Tibial artery (tissue), 4 donors: ENCODE measurements at regions not wholly inside any gene's neighbourhood (a gene's known extent, or its start where the extent isn't known, plus 50 kb on each side); places are given as distances from the start of the nearest gene placed in this dataset.

Experiments
- DNase-seq, 2 donors: peaks; one replicate each; pipeline ENCODE4 v3.0.0-alpha.2; 2019
- H3K27ac ChIP-seq, 2 donors: fragments of 200-600 bp; sonication (generic) in 1 of 2; 1 replicate in 1 of 2; 2 replicates in 1 of 2; pipeline ENCODE4 v1.5.1; 2018 to 2019; ENCODE audit warnings: mild to moderate bottlenecking in 1 of 2
- H3K27me3 ChIP-seq, 2 donors: fragments of 200-600 bp; sonication (generic) in 1 of 2; one replicate each; pipeline versions ENCODE4 v1.5.1 to v1.6.0; 2016 to 2019
- H3K36me3 ChIP-seq, 3 donors: fragments of 200-600 bp; sonication (generic) in 2 of 3; one replicate each; pipeline ENCODE4 v1.5.1; 2016 to 2019; ENCODE audit warnings: mild to moderate bottlenecking in 2 of 3
- H3K4me1 ChIP-seq, 4 donors: fragments of 200-600 bp; sonication (generic) in 2 of 4; 1 replicate in 3 of 4; 2 replicates in 1 of 4; pipeline ENCODE4 v1.5.1; 2016 to 2019
- H3K4me3 ChIP-seq, 2 donors: fragments of 200-600 bp; sonication (generic) in 1 of 2; 1 replicate in 1 of 2; 2 replicates in 1 of 2; pipeline ENCODE4 v1.5.1; 2018 to 2019; ENCODE audit warnings: mild to moderate bottlenecking in 2 of 2
- H3K9me3 ChIP-seq, 3 donors: fragments of 200-600 bp; sonication (generic) in 1 of 3; one replicate each; pipeline ENCODE4 v1.5.1; 2016 to 2019
- intact Hi-C: fragments of 100-400 bp; cut with DNase I; formaldehyde crosslinking; loops from one replicate; pipeline ENCODE4 v1.15.0; 2023; ENCODE audit warnings: low total_unique reads
- TF ChIP-seq, protein P1 (sequence below), 2 experiments: fragments of 200-600 bp in 1 of 2; fragments of 450-650 bp in 1 of 2; IDR thresholded peaks; one replicate each; pipeline ENCODE4 v1.5.1; 2017 to 2019; ENCODE audit warnings: antibody characterized with exemption in 2 of 2, mild to moderate bottlenecking in 1 of 2, moderate library complexity in 1 of 2

- TF ChIP-seq, protein P1, sequence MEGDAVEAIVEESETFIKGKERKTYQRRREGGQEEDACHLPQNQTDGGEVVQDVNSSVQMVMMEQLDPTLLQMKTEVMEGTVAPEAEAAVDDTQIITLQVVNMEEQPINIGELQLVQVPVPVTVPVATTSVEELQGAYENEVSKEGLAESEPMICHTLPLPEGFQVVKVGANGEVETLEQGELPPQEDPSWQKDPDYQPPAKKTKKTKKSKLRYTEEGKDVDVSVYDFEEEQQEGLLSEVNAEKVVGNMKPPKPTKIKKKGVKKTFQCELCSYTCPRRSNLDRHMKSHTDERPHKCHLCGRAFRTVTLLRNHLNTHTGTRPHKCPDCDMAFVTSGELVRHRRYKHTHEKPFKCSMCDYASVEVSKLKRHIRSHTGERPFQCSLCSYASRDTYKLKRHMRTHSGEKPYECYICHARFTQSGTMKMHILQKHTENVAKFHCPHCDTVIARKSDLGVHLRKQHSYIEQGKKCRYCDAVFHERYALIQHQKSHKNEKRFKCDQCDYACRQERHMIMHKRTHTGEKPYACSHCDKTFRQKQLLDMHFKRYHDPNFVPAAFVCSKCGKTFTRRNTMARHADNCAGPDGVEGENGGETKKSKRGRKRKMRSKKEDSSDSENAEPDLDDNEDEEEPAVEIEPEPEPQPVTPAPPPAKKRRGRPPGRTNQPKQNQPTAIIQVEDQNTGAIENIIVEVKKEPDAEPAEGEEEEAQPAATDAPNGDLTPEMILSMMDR (IDR thresholded peaks at IDR 0.05) = no peak
- Histone ChIP-seq H3K27me3 (no peaks in the 10 kb centered on the region), H3K4me1 (no peaks in the 10 kb centered on the region), H3K36me3 (no peaks in the 10 kb centered on the region), H3K9me3 (no peaks in the 10 kb centered on the region), H3K27ac (no peak overlapping the region), H3K4me3 (no peak overlapping the region)
- intact Hi-C loops = no loop called here
- no peak for DNase-seq
These were observed 110.3 kb downstream of the DKK1 start for GRCh38 chr10:52424341-52424740.

DNA sequence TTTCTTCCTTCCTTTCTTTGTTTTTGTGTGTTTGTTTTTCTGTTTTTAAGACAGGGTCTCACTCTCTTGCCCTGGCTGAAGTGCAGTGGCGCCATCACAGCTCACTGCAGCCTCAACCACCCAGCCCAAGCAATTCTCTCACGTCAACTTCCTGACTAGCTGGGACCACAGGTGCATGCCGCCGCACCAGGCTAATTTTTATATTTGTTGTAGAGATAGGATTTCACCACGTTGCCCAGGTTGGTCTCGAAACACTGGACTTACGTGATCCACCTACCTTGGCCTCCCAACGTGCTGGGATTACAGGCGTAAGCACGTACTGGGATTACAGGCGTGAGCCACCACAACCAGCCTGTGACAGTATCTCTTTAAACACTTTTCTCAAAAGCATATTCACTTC lies 120.7 kb downstream of the DKK1 start:
- no peak overlapping the region for H3K27ac ChIP-seq
- DNase-seq = no peak
- no peaks in the 10 kb centered on the region for H3K4me1 ChIP-seq
- H3K9me3 ChIP-seq = no peaks in the 10 kb centered on the region
- no peak overlapping the region for H3K4me3 ChIP-seq
- H3K27me3 ChIP-seq = no peaks in the 10 kb centered on the region
- TF ChIP-seq, protein P1 (IDR thresholded peaks at IDR 0.05) = no peak
- intact Hi-C loops = no loop called here
- H3K36me3 ChIP-seq = no peaks in the 10 kb centered on the region

DNA sequence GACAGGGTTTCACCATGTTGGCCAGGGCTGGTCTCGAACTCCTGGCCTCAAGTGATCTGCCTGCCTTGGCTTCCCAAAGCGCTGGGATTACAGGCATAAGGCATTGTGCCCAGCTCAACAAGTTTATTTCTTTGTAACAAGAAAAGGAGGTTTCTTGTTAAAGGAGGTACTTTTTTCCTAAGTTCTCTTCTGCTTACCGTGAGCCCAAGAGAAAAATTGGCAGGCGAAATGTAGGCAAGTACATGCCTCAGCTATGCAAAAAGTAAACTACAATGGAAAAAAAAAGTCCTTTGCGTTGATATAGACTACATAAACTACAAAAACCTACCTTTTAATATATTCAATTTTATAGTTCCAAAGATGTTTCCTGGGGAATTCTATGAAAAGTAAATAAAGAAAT lies 122.6 kb downstream of the DKK1 start:
- Histone ChIP-seq H3K36me3 (no peaks in the 10 kb centered on the region), H3K4me1 (no peaks in the 10 kb centered on the region), H3K4me3 (no peak overlapping the region), H3K9me3 (no peaks in the 10 kb centered on the region), H3K27ac (no peak overlapping the region), H3K27me3 (no peaks in the 10 kb centered on the region)
- TF ChIP-seq, protein P1 (IDR thresholded peaks at IDR 0.05) = no peak
- no peak for DNase-seq
- intact Hi-C loops = no loop called here

GRCh38 chr10:52437205-52437646 lies 123.1 kb downstream of the DKK1 start:
- Histone ChIP-seq H3K4me3 (no peak overlapping the region), H3K27me3 (no peaks in the 10 kb centered on the region), H3K36me3 (no peaks in the 10 kb centered on the region), H3K4me1 (no peaks in the 10 kb centered on the region), H3K27ac (no peak overlapping the region), H3K9me3 (no peaks in the 10 kb centered on the region)
- TF ChIP-seq, protein P1 (IDR thresholded peaks at IDR 0.05) = no peak
- intact Hi-C loops = no loop called here
- DNase-seq = no peak

DNA sequence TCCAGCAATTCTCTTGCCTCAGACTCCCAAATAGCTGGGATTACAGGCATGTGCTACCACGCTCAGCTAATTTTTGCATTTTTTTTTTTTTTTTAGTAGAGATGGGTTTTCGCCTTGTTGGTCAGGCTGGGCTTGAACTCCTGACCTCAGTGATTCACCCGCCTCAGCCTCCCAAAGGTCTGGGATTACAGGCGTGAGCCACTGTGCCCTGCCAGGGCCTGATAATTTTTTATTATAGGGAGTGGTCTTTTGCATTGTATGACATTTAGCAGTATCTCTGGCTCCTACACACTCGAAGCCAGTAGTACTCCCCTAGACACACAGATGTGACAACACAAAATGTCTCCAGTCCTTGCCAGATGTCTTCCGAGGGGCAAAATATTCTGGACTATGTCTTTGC lies 124.0 kb downstream of the DKK1 start:
- no peaks in the 10 kb centered on the region for H3K9me3 ChIP-seq

More for the DNA sequence above, 124.0 kb downstream of the DKK1 start:
- intact Hi-C loops = no loop called here
- Histone ChIP-seq H3K27me3 (no peaks in the 10 kb centered on the region), H3K27ac (no peak overlapping the region), H3K36me3 (no peaks in the 10 kb centered on the region), H3K4me1 (no peaks in the 10 kb centered on the region), H3K4me3 (no peak overlapping the region)
- TF ChIP-seq, protein P1 (IDR thresholded peaks at IDR 0.05) = no peak
- no peak for DNase-seq
